ENCODE measurements at regions not wholly inside any gene's neighbourhood (a gene's known extent, or its start where the extent isn't known, plus 50 kb on each side); places are given as distances from the start of the nearest gene placed in this dataset.

- no peak for TF ChIP-seq POLR2AphosphoS5 (IDR thresholded peaks at IDR 0.05; ENCODE audit: insufficient read depth in 1 of 2, low read depth in 1 of 2)
- TF ChIP-seq CTCF (IDR thresholded peaks at IDR 0.05): no peak
- TF ChIP-seq POLR2A (IDR thresholded peaks at IDR 0.05): no peak
- H3K4me3 ChIP-seq: no peak overlapping the region
- H3K27ac ChIP-seq: no peak overlapping the region
- H3K9me3 ChIP-seq: no peaks in the 10 kb centered on the region
- intact Hi-C loops (cut with DNase I): no loop called here
- no peaks in the 10 kb centered on the region for H3K4me1 ChIP-seq
- no peaks in the 10 kb centered on the region for H3K36me3 ChIP-seq
- no peaks in the 10 kb centered on the region for H3K27me3 ChIP-seq
- DNase-seq (ENCODE audit: extremely low spot score in 2 of 2): no peak
These were observed 817.8 kb upstream of the KIF2B start for GRCh38 chr17:53004902-53005301.

GRCh38 chr17:52995881-52996280, 826.8 kb upstream of the KIF2B start:
- no peak overlapping the region for H3K4me3 ChIP-seq
- H3K27ac ChIP-seq: no peak overlapping the region
- TF ChIP-seq POLR2A (IDR thresholded peaks at IDR 0.05): no peak
- no peak for TF ChIP-seq CTCF (IDR thresholded peaks at IDR 0.05)
- no peak for TF ChIP-seq POLR2AphosphoS5 (IDR thresholded peaks at IDR 0.05; ENCODE audit: insufficient read depth in 1 of 2, low read depth in 1 of 2)
- intact Hi-C loops (cut with DNase I): no loop called here
- no peaks in the 10 kb centered on the region for H3K4me1 ChIP-seq
- H3K36me3 ChIP-seq: no peaks in the 10 kb centered on the region
- H3K27me3 ChIP-seq: no peaks in the 10 kb centered on the region
- DNase-seq (ENCODE audit: extremely low spot score in 2 of 2): no peak
- H3K9me3 ChIP-seq: no peaks in the 10 kb centered on the region

DNA sequence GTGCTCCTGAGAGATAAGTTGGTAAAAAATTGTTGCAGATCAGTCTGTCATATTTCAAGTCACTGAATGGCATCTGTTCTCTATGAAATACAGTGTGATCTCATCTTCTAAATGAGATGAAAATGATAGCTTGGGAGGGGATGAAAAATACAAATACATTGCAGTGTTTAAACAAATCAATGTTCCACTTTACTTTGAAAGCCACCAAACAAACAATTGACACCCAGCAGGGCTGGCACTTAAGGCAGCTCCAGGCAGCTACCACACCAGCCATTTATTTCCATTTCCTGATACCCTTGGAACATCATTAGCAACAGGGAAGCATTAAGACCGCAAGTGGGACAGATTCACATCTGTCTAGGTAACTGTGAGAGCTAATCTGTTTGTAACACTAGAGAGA, 827.6 kb upstream of the KIF2B start:
- Histone ChIP-seq H3K27me3 (no peaks in the 10 kb centered on the region), H3K36me3 (no peaks in the 10 kb centered on the region), H3K9me3 (no peaks in the 10 kb centered on the region), H3K27ac (no peak overlapping the region), H3K4me3 (no peak overlapping the region), H3K4me1 (no peaks in the 10 kb centered on the region)
- TF ChIP-seq POLR2A (IDR thresholded peaks at IDR 0.05) (no peak), POLR2AphosphoS5 (IDR thresholded peaks at IDR 0.05; ENCODE audit: insufficient read depth in 1 of 2, low read depth in 1 of 2) (no peak), CTCF (IDR thresholded peaks at IDR 0.05) (no peak)
- DNase-seq (ENCODE audit: extremely low spot score in 2 of 2): no peak
- intact Hi-C loops (cut with DNase I): no loop called here

- H3K9me3 ChIP-seq: no peaks in the 10 kb centered on the region
- H3K27me3 ChIP-seq: no peaks in the 10 kb centered on the region
- no peak overlapping the region for H3K4me3 ChIP-seq
- TF ChIP-seq POLR2AphosphoS5 (IDR thresholded peaks at IDR 0.05; ENCODE audit: insufficient read depth in 1 of 2, low read depth in 1 of 2) (no peak), POLR2A (IDR thresholded peaks at IDR 0.05) (no peak)
- H3K36me3 ChIP-seq: no peaks in the 10 kb centered on the region
- H3K27ac ChIP-seq: no peak overlapping the region
- intact Hi-C loops (cut with DNase I): no loop called here
- no peaks in the 10 kb centered on the region for H3K4me1 ChIP-seq
- no peak for DNase-seq (ENCODE audit: extremely low spot score in 2 of 2)
These were observed 827.6 kb upstream of the CA10 start for GRCh38 chr17:52986056-52986662.

DNA sequence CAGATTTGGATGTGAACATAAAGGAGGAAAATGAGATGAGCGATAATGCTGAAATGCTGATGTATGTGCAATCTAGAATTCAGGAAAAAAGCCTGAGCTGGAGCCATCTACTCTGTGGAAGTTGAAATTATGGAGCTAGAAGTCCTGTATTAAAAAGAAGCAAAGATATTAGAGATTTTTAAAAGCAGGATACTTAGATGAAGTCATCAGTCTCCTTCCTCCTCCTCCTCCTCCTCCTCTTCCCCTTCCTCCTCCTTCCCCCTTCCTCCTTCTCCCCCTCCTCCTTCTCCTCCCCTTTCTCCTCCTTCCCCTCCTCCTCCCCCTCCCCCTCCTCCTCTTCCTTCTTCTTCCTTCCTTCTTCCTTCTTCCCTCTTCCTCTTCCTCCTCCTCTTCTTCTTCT, 823.8 kb upstream of the CA10 start:
- H3K4me1 ChIP-seq: no peaks in the 10 kb centered on the region
- no peak for DNase-seq (ENCODE audit: extremely low spot score in 2 of 2)
- TF ChIP-seq POLR2A (IDR thresholded peaks at IDR 0.05) (no peak), POLR2AphosphoS5 (IDR thresholded peaks at IDR 0.05; ENCODE audit: insufficient read depth in 1 of 2, low read depth in 1 of 2) (no peak), CTCF (IDR thresholded peaks at IDR 0.05) (no peak)
- intact Hi-C loops (cut with DNase I): no loop called here
- H3K9me3 ChIP-seq: no peaks in the 10 kb centered on the region
- H3K36me3 ChIP-seq: no peaks in the 10 kb centered on the region
- no peak overlapping the region for H3K4me3 ChIP-seq
- no peaks in the 10 kb centered on the region for H3K27me3 ChIP-seq
- H3K27ac ChIP-seq: no peak overlapping the region

Measured in vagina (tissue), 2 donors.